Colonic mucosa (tissue), 4 donors: ENCODE measurements at regions not wholly inside any gene's neighbourhood (a gene's known extent, or its start where the extent isn't known, plus 50 kb on each side); places are given as distances from the start of the nearest gene placed in this dataset.

Experiments used
- DNase-seq: peaks from one replicate; pipeline ENCODE4 v3.0.0-alpha.2; 2020
- H3K27ac ChIP-seq: fragments of 200-600 bp; one replicate; pipeline ENCODE4 v1.8.0; 2021
- H3K27me3 ChIP-seq: fragments of 200-600 bp; one replicate; pipeline ENCODE4 v1.8.0; 2021
- H3K36me3 ChIP-seq: fragments of 200-600 bp; one replicate; pipeline ENCODE4 v1.8.0; 2021
- H3K4me1 ChIP-seq: fragments of 200-600 bp; one replicate; pipeline ENCODE4 v1.8.0; 2021; ENCODE audit warnings: mild to moderate bottlenecking
- H3K4me3 ChIP-seq: fragments of 200-600 bp; one replicate; pipeline ENCODE4 v1.8.0; 2021
- H3K9ac ChIP-seq, 2 donors: one replicate each; pipeline ENCODE4 v1.7.0; 2013; ENCODE audit warnings: control low read depth in 2 of 2, low read depth in 2 of 2, low read length in 2 of 2
- H3K9me3 ChIP-seq: fragments of 200-600 bp; one replicate; pipeline ENCODE4 v1.8.0; 2021
- CTCF ChIP-seq: fragments of 200-600 bp; IDR thresholded peaks from one replicate; pipeline ENCODE4 v1.8.0; 2022; ENCODE audit warnings: antibody characterized with exemption, mild to moderate bottlenecking
- intact Hi-C: fragments of 100-400 bp; cut with DNase I; formaldehyde crosslinking; loops from one replicate; pipeline ENCODE4 v1.14.1; 2022
- donor health status: healthy.
- donor health status: DM: no; HTN: no; CAD: no.
- donor health status: DM: no; HTN: no; CAD: no.

- no peak overlapping the region for H3K27ac ChIP-seq
- no peak overlapping the region for H3K4me3 ChIP-seq
- no peak overlapping the region for H3K9ac ChIP-seq
- no peaks in the 10 kb centered on the region for H3K27me3 ChIP-seq
- intact Hi-C loops = no loop called here
- H3K4me1 ChIP-seq = no peaks in the 10 kb centered on the region
- no peaks in the 10 kb centered on the region for H3K9me3 ChIP-seq
- no peak for DNase-seq
- TF ChIP-seq CTCF = no peak
- H3K36me3 ChIP-seq = no peaks in the 10 kb centered on the region
Measured at GRCh38 chr9:23307731-23308513, 518.1 kb downstream of the ELAVL2 start.

DNA sequence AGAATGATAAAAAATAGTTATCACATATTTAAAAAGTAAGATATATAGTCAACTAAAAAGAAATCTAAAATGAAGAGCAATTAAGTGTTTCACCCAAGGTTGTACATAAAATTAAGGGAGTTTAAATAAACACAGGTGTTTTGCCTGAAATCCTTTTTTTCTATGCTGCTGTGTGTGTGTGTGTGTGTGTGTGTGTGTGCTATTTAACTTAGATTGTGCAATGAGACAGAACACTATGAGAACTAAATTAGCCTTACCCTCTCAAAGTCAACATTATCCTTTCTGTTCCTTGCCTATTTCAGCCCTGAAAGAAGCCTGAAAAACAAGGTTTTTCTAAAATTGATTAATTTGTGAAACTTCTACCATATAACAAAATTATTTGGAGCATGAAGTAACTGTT is 516.2 kb downstream of the ELAVL2 start:
- H3K4me3 ChIP-seq = no peak overlapping the region
- no peaks in the 10 kb centered on the region for H3K36me3 ChIP-seq
- no peak overlapping the region for H3K27ac ChIP-seq
- H3K9ac ChIP-seq = no peak overlapping the region
- no peaks in the 10 kb centered on the region for H3K9me3 ChIP-seq
- intact Hi-C loops = no loop called here
- no peaks in the 10 kb centered on the region for H3K4me1 ChIP-seq
- TF ChIP-seq CTCF = no peak
- DNase-seq = no peak
- no peaks in the 10 kb centered on the region for H3K27me3 ChIP-seq

- no peak for TF ChIP-seq CTCF
- no peak for DNase-seq
- Histone ChIP-seq H3K27ac (no peak overlapping the region), H3K36me3 (no peaks in the 10 kb centered on the region), H3K9ac (no peak overlapping the region), H3K27me3 (no peaks in the 10 kb centered on the region), H3K4me1 (no peaks in the 10 kb centered on the region), H3K4me3 (no peak overlapping the region), H3K9me3 (no peaks in the 10 kb centered on the region)
- intact Hi-C loops = no loop called here
Measured at GRCh38 chr9:23314247-23314646, 511.8 kb downstream of the ELAVL2 start.

GRCh38 chr9:23319092-23319491 is 506.9 kb downstream of the ELAVL2 start:
- Histone ChIP-seq H3K4me1 (no peaks in the 10 kb centered on the region), H3K36me3 (no peaks in the 10 kb centered on the region), H3K27ac (no peak overlapping the region), H3K4me3 (no peak overlapping the region), H3K9me3 (no peaks in the 10 kb centered on the region), H3K9ac (no peak overlapping the region), H3K27me3 (no peaks in the 10 kb centered on the region)
- intact Hi-C loops = no loop called here
- TF ChIP-seq CTCF = no peak
- DNase-seq = no peak

DNA sequence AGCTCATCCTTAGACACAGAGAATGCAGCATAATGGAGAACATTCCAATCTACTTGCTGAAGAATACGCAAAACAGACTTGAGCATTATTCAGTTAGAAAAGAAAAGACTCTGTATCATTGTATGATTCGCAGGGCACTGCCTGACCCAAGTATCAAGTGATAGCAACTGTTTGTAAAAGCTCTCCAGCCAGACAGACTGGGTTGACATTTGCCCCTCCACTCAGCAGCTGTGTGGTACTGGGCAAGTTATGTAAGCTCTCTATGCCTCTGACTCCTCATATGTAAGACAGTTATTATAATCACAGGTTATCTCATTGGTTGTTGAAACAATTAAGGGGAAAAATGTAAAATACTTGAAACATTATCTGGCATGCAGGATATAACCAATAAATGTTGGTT is 505.0 kb downstream of the ELAVL2 start:
- H3K9me3 ChIP-seq = no peaks in the 10 kb centered on the region
- no peak overlapping the region for H3K27ac ChIP-seq
- TF ChIP-seq CTCF = no peak
- H3K4me1 ChIP-seq = no peaks in the 10 kb centered on the region
- intact Hi-C loops = no loop called here
- no peak for DNase-seq
- no peaks in the 10 kb centered on the region for H3K36me3 ChIP-seq
- H3K9ac ChIP-seq = no peak overlapping the region
- H3K4me3 ChIP-seq = no peak overlapping the region
- no peaks in the 10 kb centered on the region for H3K27me3 ChIP-seq
